ENCODE measurements at regions not wholly inside any gene's neighbourhood (a gene's known extent, or its start where the extent isn't known, plus 50 kb on each side); places are given as distances from the start of the nearest gene placed in this dataset.

DNA sequence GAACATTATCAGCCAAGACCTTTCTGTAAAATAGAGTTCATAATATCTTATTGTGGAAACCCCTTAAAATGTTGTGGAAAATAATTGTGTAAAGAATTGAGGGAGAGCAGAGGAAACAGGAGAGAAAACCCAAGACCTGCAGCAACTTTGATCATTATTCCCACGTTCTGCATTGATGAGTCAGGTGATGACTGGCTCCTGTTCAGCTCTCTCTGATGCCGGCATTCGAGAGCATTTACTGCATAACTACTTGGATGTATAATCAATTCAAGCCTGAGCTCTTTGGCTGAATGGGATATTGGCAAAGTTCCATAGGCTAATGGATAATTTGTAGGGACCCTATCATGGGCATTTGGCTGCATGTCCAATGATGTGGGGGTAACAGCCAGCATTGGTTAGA, 176.3 kb upstream of the ARID2 start:
- FAIRE-seq (no peak), DNase-seq (ENCODE audit: low read depth, low spot score) (no peak)
- no peaks in the 10 kb centered on the region for H3K36me3 ChIP-seq (ENCODE audit: control insufficient read depth in 2 of 2, extremely low read depth in 1 of 2, insufficient read depth in 2 of 2, low read length in 2 of 2)
- no peak overlapping the region for H3K27ac ChIP-seq (ENCODE audit: insufficient read depth, low read depth, low read length)
- H3K9me3 ChIP-seq (replicated peaks; ENCODE audit: control insufficient read depth, insufficient read depth, low read length), result no peaks in the 10 kb centered on the region
- ChIA-PET CTCF (interaction anchor here (3.8 to 10.3 kb wide), 2 partner anchors 10 to 173 kb away, joined by 13 to 337 read pairs; partner anchors contain the start of gene ARID2), POLR2A (interaction anchor here (0.5 kb wide), 1 partner anchor 10 kb away, joined by 4 read pairs; no protein-coding TSS in a partner anchor)
- no peak overlapping the region for H2AFZ ChIP-seq (ENCODE audit: low read depth, low read length)
- no peak overlapping the region for H3K4me2 ChIP-seq (ENCODE audit: insufficient read depth, low read length)
- TF ChIP-seq EZH2 (IDR thresholded peaks at IDR 0.05; ENCODE audit: borderline replicate concordance, low read depth, low read length, severe bottlenecking), result no peak
- TF ChIP-seq CTCF (IDR thresholded peaks at IDR 0.05; ENCODE audit: extremely low read depth in 1 of 2, insufficient read depth in 1 of 2, low read depth in 1 of 2, low read length in 2 of 2), result no peak
- TF ChIP-seq POLR2A (IDR thresholded peaks at IDR 0.05; ENCODE audit: low read depth, low read length), result no peak
- TF ChIP-seq JUN (IDR thresholded peaks at IDR 0.05; ENCODE audit: borderline replicate concordance, insufficient read depth, insufficient read length, low read depth), result no peak
- TF ChIP-seq MAX (IDR thresholded peaks at IDR 0.05; ENCODE audit: insufficient read depth, insufficient read length), result no peak
- no peak for TF ChIP-seq FOS (IDR thresholded peaks at IDR 0.05; ENCODE audit: borderline replicate concordance, insufficient read depth, low read length)
- no peak for TF ChIP-seq GATA2 (IDR thresholded peaks at IDR 0.05; ENCODE audit: insufficient read depth, insufficient read length, low read depth, low read length)
- no peak for TF ChIP-seq POLR2AphosphoS5 (IDR thresholded peaks at IDR 0.05; ENCODE audit: insufficient read depth, low read depth, low read length)
- no peak for TF ChIP-seq MYC (IDR thresholded peaks at IDR 0.05; ENCODE audit: low read depth, low read length)
- no peaks in the 10 kb centered on the region for H4K20me1 ChIP-seq (replicated peaks; ENCODE audit: control insufficient read depth, extremely low read depth, insufficient read depth, low read length)
- no peaks in the 10 kb centered on the region for H3K9me1 ChIP-seq (replicated peaks; ENCODE audit: control insufficient read depth, extremely low read depth, insufficient read depth, low read length)
- no peak overlapping the region for H3K4me3 ChIP-seq (replicated peaks in 1 of 3; ENCODE audit: insufficient read depth in 1 of 3, low read depth in 1 of 3, low read length in 3 of 3)
- H3K27me3 ChIP-seq (ENCODE audit: control insufficient read depth in 2 of 2, insufficient read depth in 2 of 2, low read length in 2 of 2), result peaks cover 7 to 8% of the 10 kb centered on the region in 2 experiments
- H3K79me2 ChIP-seq (ENCODE audit: control insufficient read depth, insufficient read depth, low read length), result no peaks in the 10 kb centered on the region
- intact Hi-C loops (cut with micrococcal nuclease) (no loop called here), dilution Hi-C loops (cut with MboI; ENCODE audit: extremely low pct_ligation_motif_present, low sequenced_read_pairs) (no loop called here)
- no TSS peak for BruUV-seq (replicated peaks)
- no peaks in the 10 kb centered on the region for H3K4me1 ChIP-seq (ENCODE audit: control insufficient read depth, extremely low read depth, insufficient read depth, low read length)
- no peak overlapping the region for H3K9ac ChIP-seq (replicated peaks; ENCODE audit: extremely low read depth, insufficient read depth, low read length)

All from endothelial cell of umbilical vein (primary cell).